HepG2 (cell line): ENCODE measurements at regions not wholly inside any gene's neighbourhood (a gene's known extent, or its start where the extent isn't known, plus 50 kb on each side); places are given as distances from the start of the nearest gene placed in this dataset.

Experiments used
- ATAD3A ChIP-seq: sonication (generic); formaldehyde crosslinking; IDR thresholded peaks from 2 replicates; pipeline ENCODE4 v1.4.0; 2020; ENCODE audit warnings: missing genetic modification reagents
- KDM2A ChIP-seq: sonication (generic); formaldehyde crosslinking; IDR thresholded peaks from 2 replicates; pipeline ENCODE4 v1.4.0; 2020; ENCODE audit warnings: low read depth, missing genetic modification reagents, borderline replicate concordance
- MED13 ChIP-seq: sonication (generic); formaldehyde crosslinking; IDR thresholded peaks from 2 replicates; pipeline ENCODE4 v1.5.0; 2020; ENCODE audit warnings: missing genetic modification reagents
- MLLT10 ChIP-seq: sonication (generic); formaldehyde crosslinking; IDR thresholded peaks from 2 replicates; pipeline ENCODE4 v1.4.0; 2020; ENCODE audit warnings: missing genetic modification reagents
- NFATC3 ChIP-seq: sonication (generic); formaldehyde crosslinking; IDR thresholded peaks from 2 replicates; pipeline ENCODE4 v1.5.1; 2020; ENCODE audit warnings: mild to moderate bottlenecking, missing genetic modification reagents
- POLR2A ChIP-seq, 2 experiments: IDR thresholded peaks; 2 replicates each; pipeline ENCODE4 v1.6.1; 2011; ENCODE audit warnings: low read depth in 2 of 2, low read length in 2 of 2, mild to moderate bottlenecking in 1 of 2, moderate library complexity in 1 of 2; ENCODE audit not compliant: insufficient read depth in 1 of 2
- RORA ChIP-seq: sonication (generic); formaldehyde crosslinking; IDR thresholded peaks from 2 replicates; pipeline ENCODE4 v1.5.0; 2020; ENCODE audit warnings: mild to moderate bottlenecking, missing genetic modification reagents, moderate library complexity
- STAT5B ChIP-seq: sonication (generic); formaldehyde crosslinking; IDR thresholded peaks from 2 replicates; pipeline ENCODE4 v1.4.0; 2020; ENCODE audit warnings: missing genetic modification reagents
- TGIF2 ChIP-seq: IDR thresholded peaks from 2 replicates; pipeline ENCODE4 v1.6.1; 2016; ENCODE audit warnings: control low read depth, missing compliant biosample characterization
- TRIM24 ChIP-seq: sonication (generic); formaldehyde crosslinking; IDR thresholded peaks from 2 replicates; pipeline ENCODE4 v1.8.0; 2022; ENCODE audit warnings: mild to moderate bottlenecking, missing genetic modification reagents
- U2AF2 ChIP-seq: fragments of 200-400 bp; formaldehyde crosslinking; IDR thresholded peaks from 2 replicates; pipeline ENCODE4 v1.6.1; 2017; ENCODE audit warnings: low read depth, mild to moderate bottlenecking, low read length
- ZBTB3 ChIP-seq: sonication (generic); formaldehyde crosslinking; IDR thresholded peaks from 2 replicates; pipeline ENCODE4 v1.4.0; 2020; ENCODE audit warnings: low read depth, mild to moderate bottlenecking, moderate library complexity, missing genetic modification reagents, borderline replicate concordance
- ZFP36L2 ChIP-seq: sonication (generic); formaldehyde crosslinking; IDR thresholded peaks from 2 replicates; pipeline ENCODE4 v1.4.0; 2020; ENCODE audit warnings: missing genetic modification reagents
- ZNF251 ChIP-seq: sonication (generic); formaldehyde crosslinking; IDR thresholded peaks from 2 replicates; pipeline ENCODE4 v1.9.0; 2021; ENCODE audit warnings: mild to moderate bottlenecking, missing genetic modification reagents
- ZNF253 ChIP-seq: sonication (generic); formaldehyde crosslinking; IDR thresholded peaks from 2 replicates; pipeline ENCODE4 v1.8.0; 2022; ENCODE audit warnings: mild to moderate bottlenecking, missing genetic modification reagents, borderline replicate concordance
- ZNF329 ChIP-seq: sonication (generic); formaldehyde crosslinking; IDR thresholded peaks from 2 replicates; pipeline ENCODE4 v1.9.0; 2021; ENCODE audit warnings: low read depth, mild to moderate bottlenecking, missing genetic modification reagents
- ZNF549 ChIP-seq: sonication (generic); formaldehyde crosslinking; IDR thresholded peaks from 2 replicates; pipeline ENCODE4 v1.5.0; 2020; ENCODE audit warnings: missing genetic modification reagents
- ZNF772 ChIP-seq: sonication (generic); formaldehyde crosslinking; IDR thresholded peaks from 2 replicates; pipeline ENCODE4 v1.5.0; 2020; ENCODE audit warnings: mild to moderate bottlenecking, missing genetic modification reagents
- ZNF773 ChIP-seq: sonication (generic); formaldehyde crosslinking; IDR thresholded peaks from 2 replicates; pipeline ENCODE4 v1.4.0; 2020; ENCODE audit warnings: missing genetic modification reagents, borderline replicate concordance
- ZSCAN30 ChIP-seq: sonication (generic); formaldehyde crosslinking; IDR thresholded peaks from 2 replicates; pipeline ENCODE4 v1.5.0; 2020; ENCODE audit warnings: mild to moderate bottlenecking, missing genetic modification reagents
- TF ChIP-seq, protein P1 (sequence below): IDR thresholded peaks from 2 replicates; pipeline ENCODE4 v1.6.1; 2016; ENCODE audit warnings: missing genetic modification reagents, missing compliant biosample characterization
- TF ChIP-seq, protein P2 (sequence below): sonication (generic); formaldehyde crosslinking; IDR thresholded peaks from 2 replicates; pipeline ENCODE4 v1.8.0; 2023; ENCODE audit warnings: mild to moderate bottlenecking, missing genetic modification reagents
- TF ChIP-seq, protein P3 (sequence below): sonication (generic); formaldehyde crosslinking; IDR thresholded peaks from 2 replicates; pipeline ENCODE4 v1.5.1; 2020; ENCODE audit warnings: missing genetic modification reagents, mild to moderate bottlenecking, borderline replicate concordance
- TF ChIP-seq, protein P4 (sequence below): sonication (generic); formaldehyde crosslinking; conservative IDR thresholded peaks from 2 replicates; pipeline ENCODE4 v1.4.0; 2020; ENCODE audit warnings: mild to moderate bottlenecking, missing genetic modification reagents, moderate library complexity
- TF ChIP-seq, protein P5 (sequence below): sonication (generic); formaldehyde crosslinking; IDR thresholded peaks from 2 replicates; pipeline ENCODE4 v1.8.0; 2022; ENCODE audit warnings: mild to moderate bottlenecking, missing genetic modification reagents

DNA sequence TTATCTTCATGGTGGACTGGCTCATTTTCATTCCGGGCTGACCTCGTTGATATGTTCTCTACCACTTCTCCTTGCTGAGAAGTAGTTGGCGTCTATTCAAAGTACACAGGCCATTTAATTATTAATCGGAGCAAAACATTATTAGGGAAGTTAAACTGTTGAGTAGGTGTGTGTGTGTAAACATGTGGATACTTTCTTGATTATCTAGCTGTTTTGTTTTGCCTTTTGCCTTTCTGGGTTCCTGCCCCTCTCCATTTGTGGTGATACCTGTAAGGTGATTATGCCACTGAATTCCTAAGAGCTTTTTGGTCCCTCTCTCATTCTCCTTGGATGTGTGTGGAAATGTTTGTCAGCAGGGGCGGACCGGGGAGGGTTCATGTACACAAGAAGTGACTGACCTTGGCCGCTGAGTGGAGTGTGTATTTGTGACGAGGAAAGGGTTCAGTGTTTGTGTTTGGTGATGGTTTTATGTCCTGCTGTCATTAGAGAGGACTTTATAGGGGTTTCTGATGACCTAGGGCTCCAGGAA lies 56.6 kb upstream of the PPP2R5A start (continued):
- TF ChIP-seq KDM2A (CRISPR knock-in tag) (0 out of 2 replicates have a peak, but pooled peaks have one; percentile 43), ZNF772 (no peak), ATAD3A (CRISPR knock-in tag) (no peak), TGIF2 (CRISPR knock-in tag) (no peak), U2AF2 (no peak), TRIM24 (CRISPR knock-in tag) (no peak), ZNF251 (CRISPR knock-in tag) (no peak), ZNF253 (CRISPR knock-in tag) (no peak), NFATC3 (no peak), MED13 (no peak), ZNF549 (CRISPR knock-in tag) (no peak), ZBTB3 (no peak), STAT5B (CRISPR knock-in tag) (no peak), ZSCAN30 (CRISPR knock-in tag) (no peak), MLLT10 (CRISPR knock-in tag) (no peak), ZNF329 (CRISPR knock-in tag) (no peak), ZNF773 (CRISPR knock-in tag) (no peak), POLR2A (IDR thresholded peaks at IDR 0.05; ENCODE audit: insufficient read depth in 1 of 2, low read depth in 2 of 2, low read length in 2 of 2) (no peak), ZFP36L2 (no peak), RORA (CRISPR knock-in tag) (no peak)
- TF ChIP-seq, protein P1, sequence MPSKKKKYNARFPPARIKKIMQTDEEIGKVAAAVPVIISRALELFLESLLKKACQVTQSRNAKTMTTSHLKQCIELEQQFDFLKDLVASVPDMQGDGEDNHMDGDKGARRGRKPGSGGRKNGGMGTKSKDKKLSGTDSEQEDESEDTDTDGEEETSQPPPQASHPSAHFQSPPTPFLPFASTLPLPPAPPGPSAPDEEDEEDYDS (CRISPR knock-in tag), result no peak
- TF ChIP-seq, protein P2, sequence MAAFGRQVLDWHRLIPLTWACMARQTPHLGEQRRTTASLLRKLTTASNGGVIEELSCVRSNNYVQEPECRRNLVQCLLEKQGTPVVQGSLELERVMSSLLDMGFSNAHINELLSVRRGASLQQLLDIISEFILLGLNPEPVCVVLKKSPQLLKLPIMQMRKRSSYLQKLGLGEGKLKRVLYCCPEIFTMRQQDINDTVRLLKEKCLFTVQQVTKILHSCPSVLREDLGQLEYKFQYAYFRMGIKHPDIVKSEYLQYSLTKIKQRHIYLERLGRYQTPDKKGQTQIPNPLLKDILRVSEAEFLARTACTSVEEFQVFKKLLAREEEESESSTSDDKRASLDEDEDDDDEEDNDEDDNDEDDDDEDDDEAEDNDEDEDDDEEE, result no peak
- TF ChIP-seq, protein P3, sequence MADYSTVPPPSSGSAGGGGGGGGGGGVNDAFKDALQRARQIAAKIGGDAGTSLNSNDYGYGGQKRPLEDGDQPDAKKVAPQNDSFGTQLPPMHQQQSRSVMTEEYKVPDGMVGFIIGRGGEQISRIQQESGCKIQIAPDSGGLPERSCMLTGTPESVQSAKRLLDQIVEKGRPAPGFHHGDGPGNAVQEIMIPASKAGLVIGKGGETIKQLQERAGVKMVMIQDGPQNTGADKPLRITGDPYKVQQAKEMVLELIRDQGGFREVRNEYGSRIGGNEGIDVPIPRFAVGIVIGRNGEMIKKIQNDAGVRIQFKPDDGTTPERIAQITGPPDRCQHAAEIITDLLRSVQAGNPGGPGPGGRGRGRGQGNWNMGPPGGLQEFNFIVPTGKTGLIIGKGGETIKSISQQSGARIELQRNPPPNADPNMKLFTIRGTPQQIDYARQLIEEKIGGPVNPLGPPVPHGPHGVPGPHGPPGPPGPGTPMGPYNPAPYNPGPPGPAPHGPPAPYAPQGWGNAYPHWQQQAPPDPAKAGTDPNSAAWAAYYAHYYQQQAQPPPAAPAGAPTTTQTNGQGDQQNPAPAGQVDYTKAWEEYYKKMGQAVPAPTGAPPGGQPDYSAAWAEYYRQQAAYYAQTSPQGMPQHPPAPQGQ, result no peak
- TF ChIP-seq, protein P4, sequence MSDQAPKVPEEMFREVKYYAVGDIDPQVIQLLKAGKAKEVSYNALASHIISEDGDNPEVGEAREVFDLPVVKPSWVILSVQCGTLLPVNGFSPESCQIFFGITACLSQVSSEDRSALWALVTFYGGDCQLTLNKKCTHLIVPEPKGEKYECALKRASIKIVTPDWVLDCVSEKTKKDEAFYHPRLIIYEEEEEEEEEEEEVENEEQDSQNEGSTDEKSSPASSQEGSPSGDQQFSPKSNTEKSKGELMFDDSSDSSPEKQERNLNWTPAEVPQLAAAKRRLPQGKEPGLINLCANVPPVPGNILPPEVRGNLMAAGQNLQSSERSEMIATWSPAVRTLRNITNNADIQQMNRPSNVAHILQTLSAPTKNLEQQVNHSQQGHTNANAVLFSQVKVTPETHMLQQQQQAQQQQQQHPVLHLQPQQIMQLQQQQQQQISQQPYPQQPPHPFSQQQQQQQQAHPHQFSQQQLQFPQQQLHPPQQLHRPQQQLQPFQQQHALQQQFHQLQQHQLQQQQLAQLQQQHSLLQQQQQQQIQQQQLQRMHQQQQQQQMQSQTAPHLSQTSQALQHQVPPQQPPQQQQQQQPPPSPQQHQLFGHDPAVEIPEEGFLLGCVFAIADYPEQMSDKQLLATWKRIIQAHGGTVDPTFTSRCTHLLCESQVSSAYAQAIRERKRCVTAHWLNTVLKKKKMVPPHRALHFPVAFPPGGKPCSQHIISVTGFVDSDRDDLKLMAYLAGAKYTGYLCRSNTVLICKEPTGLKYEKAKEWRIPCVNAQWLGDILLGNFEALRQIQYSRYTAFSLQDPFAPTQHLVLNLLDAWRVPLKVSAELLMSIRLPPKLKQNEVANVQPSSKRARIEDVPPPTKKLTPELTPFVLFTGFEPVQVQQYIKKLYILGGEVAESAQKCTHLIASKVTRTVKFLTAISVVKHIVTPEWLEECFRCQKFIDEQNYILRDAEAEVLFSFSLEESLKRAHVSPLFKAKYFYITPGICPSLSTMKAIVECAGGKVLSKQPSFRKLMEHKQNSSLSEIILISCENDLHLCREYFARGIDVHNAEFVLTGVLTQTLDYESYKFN (CRISPR knock-in tag), result peak; percentile 87
- TF ChIP-seq, protein P5, sequence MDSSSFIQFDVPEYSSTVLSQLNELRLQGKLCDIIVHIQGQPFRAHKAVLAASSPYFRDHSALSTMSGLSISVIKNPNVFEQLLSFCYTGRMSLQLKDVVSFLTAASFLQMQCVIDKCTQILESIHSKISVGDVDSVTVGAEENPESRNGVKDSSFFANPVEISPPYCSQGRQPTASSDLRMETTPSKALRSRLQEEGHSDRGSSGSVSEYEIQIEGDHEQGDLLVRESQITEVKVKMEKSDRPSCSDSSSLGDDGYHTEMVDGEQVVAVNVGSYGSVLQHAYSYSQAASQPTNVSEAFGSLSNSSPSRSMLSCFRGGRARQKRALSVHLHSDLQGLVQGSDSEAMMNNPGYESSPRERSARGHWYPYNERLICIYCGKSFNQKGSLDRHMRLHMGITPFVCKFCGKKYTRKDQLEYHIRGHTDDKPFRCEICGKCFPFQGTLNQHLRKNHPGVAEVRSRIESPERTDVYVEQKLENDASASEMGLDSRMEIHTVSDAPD (CRISPR knock-in tag), result no peak
